H1 (cell line): ENCODE measurements at regions not wholly inside any gene's neighbourhood (a gene's known extent, or its start where the extent isn't known, plus 50 kb on each side); places are given as distances from the start of the nearest gene placed in this dataset.

ENCODE experiments used
- CTCF ChIA-PET: fragments of 300-600 bp; sonication (Branson Sonifier 250); formaldehyde crosslinking; loops from one replicate; lab custom pipeline; 2021; ENCODE audit not compliant: partially characterized antibody; lab: Charles Lee
- POLR2A ChIA-PET: fragments of 300-600 bp; sonication (Branson Sonifier 250); formaldehyde crosslinking; loops from one replicate; lab custom pipeline; 2021; ENCODE audit warnings: inconsistent platforms; ENCODE audit not compliant: partially characterized antibody; lab: Charles Lee
- DNase-seq, 2 experiments: peaks; one replicate each; pipeline versions ENCODE4 v3.0.0 to v3.0.0-alpha.2; 2010 to 2022; ENCODE audit warnings: low spot score in 2 of 2, low read depth in 1 of 2, mixed read lengths in 1 of 2
- FAIRE-seq: peaks from 2 replicates; lab custom pipeline; 2011; peaks lifted over from hg19 to GRCh38; lab: Jason Lieb, UNC
- H2AFZ ChIP-seq: 2 replicates; pipeline ENCODE4 v1.8.1; 2012; ENCODE audit warnings: low read length, inconsistent platforms
- H2AK5ac ChIP-seq: 2 replicates; pipeline ENCODE4 v1.6.1; 2013; ENCODE audit warnings: low read depth, low read length
- H2BK120ac ChIP-seq: replicated peaks from 2 replicates; pipeline ENCODE3; 2013; ENCODE audit warnings: low read depth, low read length, inconsistent platforms
- H2BK12ac ChIP-seq: 2 replicates; pipeline ENCODE4 v1.6.1; 2013; ENCODE audit warnings: low read depth, low read length
- H2BK15ac ChIP-seq: 2 replicates; pipeline ENCODE4 v1.6.1; 2013; ENCODE audit warnings: low read length
- H2BK20ac ChIP-seq: 2 replicates; pipeline ENCODE4 v1.6.1; 2013; ENCODE audit warnings: low read length
- H2BK5ac ChIP-seq: 2 replicates; pipeline ENCODE4 v1.6.1; 2013; ENCODE audit warnings: low read depth, low read length
- H3K14ac ChIP-seq: 2 replicates; pipeline ENCODE4 v1.6.1; 2013; ENCODE audit warnings: inconsistent platforms; ENCODE audit not compliant: insufficient read length
- H3K18ac ChIP-seq: 2 replicates; pipeline ENCODE4 v1.6.1; 2013; ENCODE audit warnings: low read length; ENCODE audit errors: extremely low read depth
- H3K23ac ChIP-seq: 2 replicates; pipeline ENCODE4 v1.6.1; 2013; ENCODE audit warnings: inconsistent platforms; ENCODE audit not compliant: insufficient read length
- H3K23me2 ChIP-seq: 2 replicates; pipeline ENCODE4 v1.6.1; 2013; ENCODE audit warnings: low read depth, low read length
- H3K27ac ChIP-seq: 2 replicates; pipeline ENCODE4 v1.6.1; 2011; ENCODE audit warnings: low read depth, low read length, inconsistent platforms
- H3K27me3 ChIP-seq, 4 experiments: replicated peaks in 1 of 4; 1 replicate in 1 of 4; 2 replicates in 3 of 4; pipeline versions ENCODE4 v1.6.1 to v1.8.1; 2011 to 2013; ENCODE audit warnings: low read length in 3 of 4, mild to moderate bottlenecking in 3 of 4, inconsistent platforms in 2 of 4, mixed read lengths in 2 of 4, moderate library complexity in 1 of 4; ENCODE audit not compliant: control insufficient read depth in 3 of 4, insufficient read depth in 3 of 4; ENCODE audit errors: extremely low read depth in 1 of 4
- H3K36me3 ChIP-seq, 4 experiments: 2 replicates each; pipeline versions ENCODE4 v1.6.1 to v1.8.1; 2011 to 2013; ENCODE audit warnings: mild to moderate bottlenecking in 4 of 4, low read length in 3 of 4, moderate library complexity in 2 of 4, control low read depth in 1 of 4, inconsistent platforms in 1 of 4; ENCODE audit not compliant: insufficient read depth in 4 of 4, control insufficient read depth in 2 of 4
- H3K4ac ChIP-seq: replicated peaks from 2 replicates; pipeline ENCODE3; 2013; ENCODE audit warnings: low read length, low read depth, mixed read lengths, inconsistent platforms; ENCODE audit not compliant: insufficient read length
- H3K4me1 ChIP-seq, 4 experiments: replicated peaks in 1 of 4; 1 replicate in 1 of 4; 2 replicates in 3 of 4; pipeline versions ENCODE4 v1.6.1 to v1.8.1; 2011 to 2013; ENCODE audit warnings: low read length in 3 of 4, inconsistent platforms in 2 of 4, mixed read lengths in 1 of 4; ENCODE audit not compliant: insufficient read depth in 4 of 4, control insufficient read depth in 3 of 4
- H3K4me2 ChIP-seq, 2 experiments: 2 replicates each; pipeline versions ENCODE4 v1.6.1 to v1.8.1; 2011 to 2013; ENCODE audit warnings: low read depth in 2 of 2, low read length in 2 of 2, control low read depth in 1 of 2, inconsistent platforms in 1 of 2, mild to moderate bottlenecking in 1 of 2; ENCODE audit not compliant: insufficient read depth in 1 of 2
- H3K4me3 ChIP-seq, 4 experiments: fragments of 200-600, 300-600 bp in 1 of 4; sonication (generic), shearing (Covaris generic), sonication (Bioruptor Twin) in 1 of 4; 2 replicates each; pipeline versions ENCODE4 v1.5.1 to v1.8.1; 2011 to 2016; ENCODE audit warnings: low read length in 4 of 4, low read depth in 3 of 4, control low read depth in 2 of 4, inconsistent platforms in 2 of 4, mild to moderate bottlenecking in 2 of 4, mixed read lengths in 1 of 4, moderate library complexity in 1 of 4; ENCODE audit not compliant: insufficient read depth in 2 of 4; ENCODE audit errors: extremely low read depth in 1 of 4
- H3K56ac ChIP-seq: replicated peaks from 2 replicates; pipeline ENCODE3; 2013; ENCODE audit warnings: low read depth, mild to moderate bottlenecking, mixed read lengths, low read length, inconsistent platforms; ENCODE audit not compliant: insufficient read length
- H3K79me1 ChIP-seq: 2 replicates; pipeline ENCODE4 v1.6.1; 2013; ENCODE audit warnings: low read depth, low read length, control low read depth
- H3K79me2 ChIP-seq, 2 experiments: 2 replicates each; pipeline versions ENCODE4 v1.6.1 to v1.8.1; 2012 to 2013; ENCODE audit warnings: low read length in 2 of 2, mild to moderate bottlenecking in 2 of 2, inconsistent platforms in 1 of 2; ENCODE audit not compliant: insufficient read depth in 2 of 2, control insufficient read depth in 1 of 2
- H3K9ac ChIP-seq, 4 experiments: replicated peaks in 1 of 4; 1 replicate in 1 of 4; 2 replicates in 3 of 4; pipeline versions ENCODE4 v1.6.1 to v1.8.1; 2011 to 2013; ENCODE audit warnings: low read depth in 3 of 4, low read length in 3 of 4, control low read depth in 2 of 4, mild to moderate bottlenecking in 2 of 4, moderate library complexity in 2 of 4, inconsistent platforms in 1 of 4; ENCODE audit errors: extremely low read depth in 1 of 4
- H3K9me3 ChIP-seq, 2 experiments: 2 replicates each; pipeline versions ENCODE4 v1.6.1 to v1.8.1; 2012 to 2013; ENCODE audit warnings: mild to moderate bottlenecking in 2 of 2, moderate library complexity in 2 of 2, control low read depth in 1 of 2, inconsistent platforms in 1 of 2, low read depth in 1 of 2, low read length in 1 of 2, mixed read lengths in 1 of 2; ENCODE audit not compliant: insufficient read depth in 2 of 2
- H4K20me1 ChIP-seq, 2 experiments: replicated peaks in 1 of 2; 2 replicates each; pipeline versions ENCODE3 to v1.8.1; 2011 to 2013; ENCODE audit warnings: inconsistent platforms in 2 of 2, low read length in 2 of 2, mild to moderate bottlenecking in 1 of 2; ENCODE audit not compliant: insufficient read depth in 2 of 2, control insufficient read depth in 1 of 2
- H4K5ac ChIP-seq: 2 replicates; pipeline ENCODE4 v1.6.1; 2013; ENCODE audit warnings: low read length, low read depth, mixed read lengths, inconsistent platforms; ENCODE audit not compliant: insufficient read length
- H4K8ac ChIP-seq: 2 replicates; pipeline ENCODE4 v1.8.0; 2013; ENCODE audit warnings: mild to moderate bottlenecking, moderate library complexity, low read length, inconsistent platforms; ENCODE audit not compliant: insufficient read depth; ENCODE audit errors: extremely low read depth
- H4K91ac ChIP-seq: replicated peaks from 2 replicates; pipeline ENCODE3; 2013; ENCODE audit warnings: low read length, mixed read lengths, inconsistent platforms; ENCODE audit not compliant: insufficient read length
- EZH2 ChIP-seq: fragments of 200-600 bp; sonication (generic); IDR thresholded peaks from 2 replicates; pipeline ENCODE4 v1.7.1; 2012; ENCODE audit warnings: low read depth, mild to moderate bottlenecking, moderate library complexity, low read length, inconsistent platforms; ENCODE audit not compliant: severe bottlenecking
- RAD21 ChIP-seq, 2 experiments: IDR thresholded peaks in 1 of 2; conservative IDR thresholded peaks in 1 of 2; 2 replicates each; pipeline ENCODE4 v1.6.1; 2011; ENCODE audit warnings: low read depth in 2 of 2, low read length in 2 of 2, improper control_type of control experiment in 1 of 2, inconsistent platforms in 1 of 2, mild to moderate bottlenecking in 1 of 2, moderate library complexity in 1 of 2
- WGBS, 2 experiments: shearing (Covaris generic) in 1 of 2; methylation state at CpG; one replicate each; pipeline versions ENCODE4 v1.1.6 to v1.1.7; 2013 to 2015; ENCODE audit warnings: low lambda C conversion rate in 2 of 2, mixed read lengths in 2 of 2, inconsistent platforms in 1 of 2, low coverage in 1 of 2, missing lambda C conversion rate in 1 of 2; ENCODE audit not compliant: insufficient replicate concordance in 2 of 2, insufficient coverage in 1 of 2, insufficient read length in 1 of 2; ENCODE audit errors: extremely low coverage in 1 of 2, missing lambda C conversion rate in 1 of 2; 5-methylcytosine and 5-hydroxymethylcytosine counted together
- TF ChIP-seq, protein P1 (sequence below): IDR thresholded peaks from 2 replicates; pipeline ENCODE4 v1.6.1; 2012; ENCODE audit warnings: low read length, inconsistent platforms
- TF ChIP-seq, protein P2 (sequence below): IDR thresholded peaks from 2 replicates; pipeline ENCODE4 v1.6.1; 2012; ENCODE audit warnings: inconsistent platforms

GRCh38 chr6:141914646-141915045 is 218.1 kb upstream of the GJE1 start:
- Histone ChIP-seq H3K79me1 (no peaks in the 10 kb centered on the region), H3K27me3 (no peaks in the 10 kb centered on the region), H3K4me1 (no peaks in the 10 kb centered on the region; a peak in 1 of 7 replicates), H3K4me2 (no peak overlapping the region), H3K36me3 (no peaks in the 10 kb centered on the region), H3K9ac (no peak overlapping the region), H2BK120ac (no peak overlapping the region), H4K91ac (no peak overlapping the region), H3K9me3 (peaks cover 0 to 6% of the 10 kb centered on the region in 2 experiments; a peak in 1 of 4 replicates), H4K8ac (no peak overlapping the region), H3K4ac (no peak overlapping the region), H2AK5ac (no peak overlapping the region), H2AFZ (no peak overlapping the region), H4K5ac (no peak overlapping the region), H2BK20ac (no peak overlapping the region), H3K27ac (no peak overlapping the region), H3K18ac (no peak overlapping the region), H3K79me2 (no peaks in the 10 kb centered on the region), H3K56ac (no peak overlapping the region), H4K20me1 (no peaks in the 10 kb centered on the region), H3K4me3 (no peak overlapping the region), H2BK12ac (no peak overlapping the region), H3K23ac (no peak overlapping the region), H2BK15ac (no peak overlapping the region), H3K23me2 (no peaks in the 10 kb centered on the region), H3K14ac (no peak overlapping the region), H2BK5ac (no peak overlapping the region)
- DNase-seq: no peak
- no peak for TF ChIP-seq EZH2
- TF ChIP-seq, protein P1, sequence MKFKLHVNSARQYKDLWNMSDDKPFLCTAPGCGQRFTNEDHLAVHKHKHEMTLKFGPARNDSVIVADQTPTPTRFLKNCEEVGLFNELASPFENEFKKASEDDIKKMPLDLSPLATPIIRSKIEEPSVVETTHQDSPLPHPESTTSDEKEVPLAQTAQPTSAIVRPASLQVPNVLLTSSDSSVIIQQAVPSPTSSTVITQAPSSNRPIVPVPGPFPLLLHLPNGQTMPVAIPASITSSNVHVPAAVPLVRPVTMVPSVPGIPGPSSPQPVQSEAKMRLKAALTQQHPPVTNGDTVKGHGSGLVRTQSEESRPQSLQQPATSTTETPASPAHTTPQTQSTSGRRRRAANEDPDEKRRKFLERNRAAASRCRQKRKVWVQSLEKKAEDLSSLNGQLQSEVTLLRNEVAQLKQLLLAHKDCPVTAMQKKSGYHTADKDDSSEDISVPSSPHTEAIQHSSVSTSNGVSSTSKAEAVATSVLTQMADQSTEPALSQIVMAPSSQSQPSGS: no peak
- TF ChIP-seq, protein P2, sequence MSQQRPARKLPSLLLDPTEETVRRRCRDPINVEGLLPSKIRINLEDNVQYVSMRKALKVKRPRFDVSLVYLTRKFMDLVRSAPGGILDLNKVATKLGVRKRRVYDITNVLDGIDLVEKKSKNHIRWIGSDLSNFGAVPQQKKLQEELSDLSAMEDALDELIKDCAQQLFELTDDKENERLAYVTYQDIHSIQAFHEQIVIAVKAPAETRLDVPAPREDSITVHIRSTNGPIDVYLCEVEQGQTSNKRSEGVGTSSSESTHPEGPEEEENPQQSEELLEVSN: no peak
- no peak for TF ChIP-seq RAD21 (IDR thresholded peaks at IDR 0.05 in 1 of 2, conservative IDR thresholded peaks at IDR 0.05 in 1 of 2; ENCODE audit: low read depth in 2 of 2, low read length in 2 of 2)
- ChIA-PET CTCF (no interaction called here), POLR2A (no interaction called here)
- no peak for FAIRE-seq
- 94% methylated on average over 2 of the region's 2 CpGs; no CpG with 5 or more reads in 1 of the 2 experiments for WGBS, 2 experiments
